ENCODE measurements at regions not wholly inside any gene's neighbourhood (a gene's known extent, or its start where the extent isn't known, plus 50 kb on each side); places are given as distances from the start of the nearest gene placed in this dataset.

DNA sequence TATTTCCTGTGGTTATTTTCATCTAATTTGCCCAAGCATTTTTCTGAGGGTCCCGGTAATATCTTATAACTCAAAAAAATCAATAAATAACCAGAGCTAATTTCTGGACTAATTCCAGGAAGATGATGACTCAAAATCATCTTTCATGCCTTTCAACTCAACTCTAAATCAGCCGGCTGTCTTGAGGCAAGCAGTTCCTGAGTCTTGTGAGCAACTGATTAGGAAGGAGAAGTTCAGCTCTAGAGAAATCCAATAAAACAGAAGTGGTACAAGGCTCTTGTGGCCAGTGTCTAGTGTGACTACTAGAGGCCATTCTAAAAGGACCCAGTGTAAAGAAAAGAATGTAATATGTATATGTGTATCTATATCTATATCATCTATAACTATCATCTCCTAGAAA, 890.4 kb downstream of the TRIB2 start:
- TF ChIP-seq, protein P1, sequence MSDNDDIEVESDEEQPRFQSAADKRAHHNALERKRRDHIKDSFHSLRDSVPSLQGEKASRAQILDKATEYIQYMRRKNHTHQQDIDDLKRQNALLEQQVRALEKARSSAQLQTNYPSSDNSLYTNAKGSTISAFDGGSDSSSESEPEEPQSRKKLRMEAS (IDR thresholded peaks at IDR 0.05), result no peak
- TF ChIP-seq TCF12 (IDR thresholded peaks at IDR 0.05; ENCODE audit: low read depth), result no peak
- TF ChIP-seq, protein P2, sequence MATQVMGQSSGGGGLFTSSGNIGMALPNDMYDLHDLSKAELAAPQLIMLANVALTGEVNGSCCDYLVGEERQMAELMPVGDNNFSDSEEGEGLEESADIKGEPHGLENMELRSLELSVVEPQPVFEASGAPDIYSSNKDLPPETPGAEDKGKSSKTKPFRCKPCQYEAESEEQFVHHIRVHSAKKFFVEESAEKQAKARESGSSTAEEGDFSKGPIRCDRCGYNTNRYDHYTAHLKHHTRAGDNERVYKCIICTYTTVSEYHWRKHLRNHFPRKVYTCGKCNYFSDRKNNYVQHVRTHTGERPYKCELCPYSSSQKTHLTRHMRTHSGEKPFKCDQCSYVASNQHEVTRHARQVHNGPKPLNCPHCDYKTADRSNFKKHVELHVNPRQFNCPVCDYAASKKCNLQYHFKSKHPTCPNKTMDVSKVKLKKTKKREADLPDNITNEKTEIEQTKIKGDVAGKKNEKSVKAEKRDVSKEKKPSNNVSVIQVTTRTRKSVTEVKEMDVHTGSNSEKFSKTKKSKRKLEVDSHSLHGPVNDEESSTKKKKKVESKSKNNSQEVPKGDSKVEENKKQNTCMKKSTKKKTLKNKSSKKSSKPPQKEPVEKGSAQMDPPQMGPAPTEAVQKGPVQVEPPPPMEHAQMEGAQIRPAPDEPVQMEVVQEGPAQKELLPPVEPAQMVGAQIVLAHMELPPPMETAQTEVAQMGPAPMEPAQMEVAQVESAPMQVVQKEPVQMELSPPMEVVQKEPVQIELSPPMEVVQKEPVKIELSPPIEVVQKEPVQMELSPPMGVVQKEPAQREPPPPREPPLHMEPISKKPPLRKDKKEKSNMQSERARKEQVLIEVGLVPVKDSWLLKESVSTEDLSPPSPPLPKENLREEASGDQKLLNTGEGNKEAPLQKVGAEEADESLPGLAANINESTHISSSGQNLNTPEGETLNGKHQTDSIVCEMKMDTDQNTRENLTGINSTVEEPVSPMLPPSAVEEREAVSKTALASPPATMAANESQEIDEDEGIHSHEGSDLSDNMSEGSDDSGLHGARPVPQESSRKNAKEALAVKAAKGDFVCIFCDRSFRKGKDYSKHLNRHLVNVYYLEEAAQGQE (IDR thresholded peaks at IDR 0.05; ENCODE audit: low read depth), result no peak

Data from Ishikawa (cell line).